ENCODE measurements at regions not wholly inside any gene's neighbourhood (a gene's known extent, or its start where the extent isn't known, plus 50 kb on each side); places are given as distances from the start of the nearest gene placed in this dataset.
"Not testable (repeated sequence)": the region's sequence is repeated elsewhere in the genome, so short reads cannot be mapped to it uniquely, and the experiment has no call there.

DNA sequence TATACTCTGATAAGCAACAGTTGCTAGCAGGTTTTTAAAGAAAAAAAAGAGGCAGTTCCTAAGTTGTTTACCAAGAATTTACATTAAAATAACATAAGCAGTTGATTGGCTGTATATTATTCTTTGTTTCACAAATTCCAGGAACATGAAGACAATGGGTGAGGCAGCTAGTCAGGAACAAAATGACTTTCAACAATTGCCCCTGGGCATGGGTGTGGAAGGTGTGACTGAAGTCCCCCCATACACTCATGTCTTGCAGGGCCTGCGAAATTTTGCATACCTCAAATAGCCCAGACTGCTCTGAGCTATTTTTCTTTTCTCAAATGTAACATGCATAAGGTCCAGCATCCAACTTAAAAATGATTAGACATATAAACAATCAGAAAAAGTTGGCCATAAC lies 267.2 kb upstream of the DIO3 start:
- Histone ChIP-seq H4K20me1 (ENCODE audit: insufficient read depth) (no peaks in the 10 kb centered on the region), H3K4me2 (ENCODE audit: low read length) (no peak overlapping the region), H3K79me2 (replicated peaks; ENCODE audit: insufficient read depth, low read length) (no peaks in the 10 kb centered on the region), H3F3A (ENCODE audit: insufficient read depth, low read length, poor library complexity, severe bottlenecking) (no peaks in the 10 kb centered on the region), H3K27me3 (ENCODE audit: insufficient read depth, low read depth, low read length) (no peaks in the 10 kb centered on the region), H3K9ac (ENCODE audit: low read length) (no peak overlapping the region), H3K9me2 (ENCODE audit: insufficient read depth, low read length) (no peaks in the 10 kb centered on the region), H3K36me3 (ENCODE audit: insufficient read depth, low read length) (no peaks in the 10 kb centered on the region), H3K9me3 (ENCODE audit: low read length) (no peaks in the 10 kb centered on the region), H2AFZ (ENCODE audit: low read depth, low read length) (no peak overlapping the region), H3K27ac (ENCODE audit: low read length) (no peak overlapping the region), H3K4me3 (ENCODE audit: low read length) (no peak overlapping the region)
- TF ChIP-seq POLR2AphosphoS5 (IDR thresholded peaks at IDR 0.05) (no peak), SMC3 (conservative IDR thresholded peaks at IDR 0.05; ENCODE audit: poor library complexity) (no peak), EZH2 (IDR thresholded peaks at IDR 0.05; ENCODE audit: borderline replicate concordance, insufficient read depth, low read length, poor library complexity, severe bottlenecking) (no peak), TAF1 (IDR thresholded peaks at IDR 0.05; ENCODE audit: low read depth) (no peak), REST (IDR thresholded peaks at IDR 0.05; ENCODE audit: borderline replicate concordance) (no peak), CTCF (IDR thresholded peaks at IDR 0.05; ENCODE audit: poor library complexity, severe bottlenecking) (no peak), RAD21 (conservative IDR thresholded peaks at IDR 0.05) (no peak), MXI1 (conservative IDR thresholded peaks at IDR 0.05; ENCODE audit: poor library complexity, severe bottlenecking) (no peak), EP300 (conservative IDR thresholded peaks at IDR 0.05; ENCODE audit: poor library complexity, severe bottlenecking) (no peak)

DNA sequence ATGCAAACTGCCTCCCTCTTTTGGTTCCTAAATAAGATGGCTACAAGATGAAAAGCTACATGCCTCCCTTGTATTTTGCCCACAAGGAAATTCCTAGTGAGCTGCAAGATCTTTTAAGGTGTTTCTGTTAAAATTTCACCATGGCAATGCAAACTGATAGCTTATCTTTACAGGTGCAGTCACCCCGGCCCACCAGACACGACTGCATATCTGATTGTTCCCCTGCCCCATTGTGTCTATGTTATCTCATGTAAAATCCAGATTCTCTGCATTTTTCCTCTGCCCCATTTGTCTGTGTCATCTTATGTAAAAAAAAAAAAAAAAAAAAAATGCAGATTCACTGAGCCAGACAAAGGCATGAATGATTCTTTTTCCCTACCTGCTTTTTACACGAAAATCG lies 261.5 kb upstream of the DIO3 start:
- H3K9me3 ChIP-seq (ENCODE audit: low read length); H3F3A ChIP-seq (ENCODE audit: insufficient read depth, low read length, poor library complexity, severe bottlenecking); H3K4me2 ChIP-seq (ENCODE audit: low read length); H3K9me2 ChIP-seq (ENCODE audit: insufficient read depth, low read length); H3K9ac ChIP-seq (ENCODE audit: low read length); H2AFZ ChIP-seq (ENCODE audit: low read depth, low read length); H3K36me3 ChIP-seq (ENCODE audit: insufficient read depth, low read length); H3K4me3 ChIP-seq (ENCODE audit: low read length); H4K20me1 ChIP-seq (ENCODE audit: insufficient read depth); H3K27me3 ChIP-seq (ENCODE audit: insufficient read depth, low read depth, low read length); H3K79me2 ChIP-seq (replicated peaks; ENCODE audit: insufficient read depth, low read length); H3K27ac ChIP-seq (ENCODE audit: low read length): not testable (repeated sequence)

DNA sequence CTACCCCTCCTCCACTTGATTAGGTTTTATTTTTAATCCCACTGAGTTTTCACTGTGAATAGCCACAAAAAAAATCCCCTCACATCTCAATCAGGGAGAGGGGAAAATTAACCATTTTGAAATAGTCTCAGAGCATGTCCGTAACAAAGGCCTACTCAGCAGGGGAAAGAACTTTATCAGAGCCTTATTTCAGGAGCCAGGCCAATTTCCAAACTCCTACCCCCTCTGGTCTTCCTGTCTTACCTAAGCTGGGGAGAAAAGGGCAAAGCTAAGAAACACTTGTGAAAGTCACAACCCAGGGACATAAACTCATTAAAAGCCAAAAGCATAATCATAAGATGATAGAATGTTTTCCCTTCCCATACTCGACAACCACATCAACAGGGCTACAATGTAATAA lies 260.3 kb upstream of the DIO3 start:
- H3K9me2 ChIP-seq (ENCODE audit: insufficient read depth, low read length) = no peaks in the 10 kb centered on the region
- H3K4me2 ChIP-seq (ENCODE audit: low read length) = no peak overlapping the region
- H3K36me3 ChIP-seq (ENCODE audit: insufficient read depth, low read length) = no peaks in the 10 kb centered on the region
- no peak overlapping the region for H3K27ac ChIP-seq (ENCODE audit: low read length)
- no peak overlapping the region for H2AFZ ChIP-seq (ENCODE audit: low read depth, low read length)
- TF ChIP-seq TAF1 (IDR thresholded peaks at IDR 0.05; ENCODE audit: low read depth) (no peak), EZH2 (IDR thresholded peaks at IDR 0.05; ENCODE audit: borderline replicate concordance, insufficient read depth, low read length, poor library complexity, severe bottlenecking) (no peak), REST (IDR thresholded peaks at IDR 0.05; ENCODE audit: borderline replicate concordance) (no peak), EP300 (conservative IDR thresholded peaks at IDR 0.05; ENCODE audit: poor library complexity, severe bottlenecking) (no peak), POLR2AphosphoS5 (IDR thresholded peaks at IDR 0.05) (no peak), RAD21 (conservative IDR thresholded peaks at IDR 0.05) (no peak), SMC3 (conservative IDR thresholded peaks at IDR 0.05; ENCODE audit: poor library complexity) (no peak), MXI1 (conservative IDR thresholded peaks at IDR 0.05; ENCODE audit: poor library complexity, severe bottlenecking) (no peak), CTCF (IDR thresholded peaks at IDR 0.05; ENCODE audit: poor library complexity, severe bottlenecking) (no peak)
- no peak overlapping the region for H3K9ac ChIP-seq (ENCODE audit: low read length)
- H3K9me3 ChIP-seq (ENCODE audit: low read length) = no peaks in the 10 kb centered on the region
- H3K4me3 ChIP-seq (ENCODE audit: low read length) = no peak overlapping the region
- no peaks in the 10 kb centered on the region for H3F3A ChIP-seq (ENCODE audit: insufficient read depth, low read length, poor library complexity, severe bottlenecking)
- no peaks in the 10 kb centered on the region for H3K27me3 ChIP-seq (ENCODE audit: insufficient read depth, low read depth, low read length)
- no peaks in the 10 kb centered on the region for H4K20me1 ChIP-seq (ENCODE audit: insufficient read depth)
- no peaks in the 10 kb centered on the region for H3K79me2 ChIP-seq (replicated peaks; ENCODE audit: insufficient read depth, low read length)

Data from neural cell (in vitro differentiated cells).